HUES48 (cell line): ENCODE measurements at regions not wholly inside any gene's neighbourhood (a gene's known extent, or its start where the extent isn't known, plus 50 kb on each side); places are given as distances from the start of the nearest gene placed in this dataset.

ENCODE experiments used
- H3K27ac ChIP-seq: one replicate; pipeline ENCODE4 v1.7.0; 2013; ENCODE audit warnings: low read depth, low read length, inconsistent platforms
- H3K27me3 ChIP-seq: 2 replicates; pipeline ENCODE4 v1.6.1; 2013; ENCODE audit warnings: mild to moderate bottlenecking, low read length; ENCODE audit not compliant: control insufficient read depth, insufficient read depth
- H3K36me3 ChIP-seq: 2 replicates; pipeline ENCODE4 v1.6.1; 2013; ENCODE audit warnings: low read length; ENCODE audit not compliant: control insufficient read depth, insufficient read depth
- H3K4me1 ChIP-seq: 2 replicates; pipeline ENCODE4 v1.6.1; 2013; ENCODE audit warnings: mild to moderate bottlenecking, low read length; ENCODE audit not compliant: control insufficient read depth, insufficient read depth
- H3K4me3 ChIP-seq: 2 replicates; pipeline ENCODE4 v1.5.1; 2013; ENCODE audit warnings: mild to moderate bottlenecking, low read depth, low read length
- H3K9ac ChIP-seq: 2 replicates; pipeline ENCODE4 v1.6.1; 2013; ENCODE audit warnings: mild to moderate bottlenecking, low read depth, low read length, moderate library complexity
- H3K9me3 ChIP-seq: 2 replicates; pipeline ENCODE4 v1.6.1; 2013; ENCODE audit warnings: low read length; ENCODE audit not compliant: control insufficient read depth, insufficient read depth

- H3K9ac ChIP-seq = no peak overlapping the region
- H3K36me3 ChIP-seq = no peaks in the 10 kb centered on the region
- no peaks in the 10 kb centered on the region for H3K27me3 ChIP-seq
- no peak overlapping the region for H3K27ac ChIP-seq
- peaks cover 40% of the 10 kb centered on the region for H3K4me1 ChIP-seq
- H3K4me3 ChIP-seq = no peak overlapping the region
- H3K9me3 ChIP-seq = no peaks in the 10 kb centered on the region
Observed at GRCh38 chr5:88951457-88951856, 68.5 kb upstream of the MEF2C start.

DNA sequence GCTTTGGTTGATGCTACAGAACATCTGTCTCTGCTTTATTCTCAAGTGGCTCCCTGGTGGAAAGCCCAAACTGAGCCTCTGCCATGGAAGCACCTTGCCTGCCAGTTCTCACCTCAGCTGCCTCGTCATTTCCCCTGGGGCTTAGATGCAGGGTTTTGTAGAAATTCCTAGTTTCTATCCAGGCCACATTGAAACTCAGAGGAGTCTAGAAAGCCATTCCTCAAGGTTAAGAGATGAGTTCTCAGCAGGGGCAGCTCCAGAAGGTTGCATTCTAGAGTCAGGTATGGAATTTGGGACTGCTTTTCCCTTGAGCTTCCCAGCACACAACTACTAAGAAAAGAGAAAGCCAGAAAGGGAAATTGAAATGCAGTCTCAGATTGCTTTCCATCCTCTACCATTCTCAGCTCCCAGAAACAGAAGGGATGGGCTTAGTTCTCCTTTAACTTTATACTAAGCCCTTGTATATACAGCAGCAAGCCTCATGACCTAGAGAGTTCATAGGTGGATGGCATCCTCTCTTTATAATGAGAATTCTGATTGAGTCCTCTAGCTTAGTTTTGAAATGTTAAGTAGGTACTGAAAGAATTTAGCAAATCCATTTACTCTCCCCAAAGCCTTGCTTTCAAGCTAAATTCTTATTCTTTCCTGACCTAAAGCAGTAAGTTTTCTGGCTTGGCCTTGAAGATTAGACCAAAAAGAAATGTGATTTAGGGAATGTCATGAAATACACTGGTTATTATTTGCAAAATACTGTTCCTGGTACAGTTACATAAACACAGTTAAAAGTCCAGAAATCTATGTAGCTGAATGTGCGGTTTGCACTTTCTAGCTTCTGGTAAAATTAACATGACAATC lies 66.0 kb upstream of the MEF2C start:
- Histone ChIP-seq H3K36me3 (no peaks in the 10 kb centered on the region), H3K9me3 (no peaks in the 10 kb centered on the region), H3K4me1 (peaks cover 19% of the 10 kb centered on the region), H3K9ac (no peak overlapping the region), H3K27me3 (no peaks in the 10 kb centered on the region), H3K27ac (peak overlapping the region; percentile 11), H3K4me3 (peak overlapping the region; percentile 17; the same call in 1 of the 2 replicates)

- H3K36me3 ChIP-seq = no peaks in the 10 kb centered on the region
- H3K27ac ChIP-seq = no peak overlapping the region
- H3K4me3 ChIP-seq = no peak overlapping the region
- peaks cover 28% of the 10 kb centered on the region for H3K4me1 ChIP-seq
- no peaks in the 10 kb centered on the region for H3K9me3 ChIP-seq
- H3K27me3 ChIP-seq = no peaks in the 10 kb centered on the region
- no peak overlapping the region for H3K9ac ChIP-seq
Observed at GRCh38 chr5:88944751-88945531, 62.0 kb upstream of the MEF2C start.

DNA sequence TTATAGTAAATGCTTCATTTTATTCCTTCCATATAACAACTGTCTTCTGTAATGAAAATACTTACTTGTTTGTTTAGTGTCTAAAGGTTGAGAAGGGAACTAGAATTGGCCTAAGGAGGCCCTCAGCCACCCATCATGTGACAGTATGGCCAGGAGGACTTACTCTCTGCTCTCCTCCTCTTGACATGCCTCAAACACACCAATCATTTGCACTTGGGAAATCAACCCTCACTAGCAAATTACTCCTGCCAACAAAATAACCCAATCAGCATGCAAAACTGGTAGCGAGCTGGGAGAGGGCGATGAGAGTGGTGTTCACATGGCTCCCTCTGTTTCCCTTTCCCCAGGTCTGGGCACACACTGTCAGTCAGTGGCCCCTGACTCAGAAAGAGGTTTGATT lies 58.6 kb upstream of the MEF2C start:
- no peaks in the 10 kb centered on the region for H3K9me3 ChIP-seq
- no peaks in the 10 kb centered on the region for H3K27me3 ChIP-seq
- H3K27ac ChIP-seq = no peak overlapping the region
- peaks cover 12% of the 10 kb centered on the region; the same call in 1 of the 2 replicates for H3K4me1 ChIP-seq
- no peak overlapping the region for H3K9ac ChIP-seq
- no peak overlapping the region for H3K4me3 ChIP-seq
- no peaks in the 10 kb centered on the region for H3K36me3 ChIP-seq

GRCh38 chr5:88940713-88941112 lies 57.7 kb upstream of the MEF2C start:
- Histone ChIP-seq H3K9me3 (no peaks in the 10 kb centered on the region), H3K36me3 (no peaks in the 10 kb centered on the region), H3K4me1 (peaks cover 12% of the 10 kb centered on the region; the same call in 1 of the 2 replicates), H3K4me3 (no peak overlapping the region), H3K27ac (no peak overlapping the region), H3K9ac (no peak overlapping the region), H3K27me3 (no peaks in the 10 kb centered on the region)

- no peak overlapping the region for H3K27ac ChIP-seq
- H3K4me3 ChIP-seq = no peak overlapping the region
Observed at GRCh38 chr5:88939300-88939699, 56.3 kb upstream of the MEF2C start.

DNA sequence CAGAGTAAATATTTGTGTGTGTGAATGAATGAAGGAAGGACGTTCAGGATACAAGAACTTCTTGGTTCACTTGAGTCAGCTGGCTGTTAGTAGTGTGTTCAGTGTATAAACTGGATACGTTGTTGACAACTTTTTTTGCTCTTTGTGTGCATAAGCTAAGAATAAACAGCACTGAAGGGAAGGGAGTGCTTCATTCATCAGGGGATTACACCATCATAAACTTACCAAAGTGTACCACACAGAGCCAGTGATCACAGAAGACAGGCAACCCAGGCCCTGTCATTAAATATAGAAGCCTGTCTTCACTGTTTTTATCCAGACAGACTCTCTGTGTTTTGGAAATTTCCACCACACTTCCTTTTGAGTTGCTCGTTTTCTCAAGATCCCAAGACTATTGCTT lies 55.5 kb upstream of the MEF2C start:
- Histone ChIP-seq H3K4me1 (peaks cover 12% of the 10 kb centered on the region; the same call in 1 of the 2 replicates), H3K27ac (no peak overlapping the region), H3K36me3 (no peaks in the 10 kb centered on the region), H3K9me3 (no peaks in the 10 kb centered on the region), H3K27me3 (no peaks in the 10 kb centered on the region), H3K4me3 (no peak overlapping the region), H3K9ac (no peak overlapping the region)

More at GRCh38 chr5:88939300-88939699, 56.3 kb upstream of the MEF2C start:
- Histone ChIP-seq H3K9ac (no peak overlapping the region), H3K27me3 (no peaks in the 10 kb centered on the region), H3K36me3 (no peaks in the 10 kb centered on the region), H3K9me3 (no peaks in the 10 kb centered on the region), H3K4me1 (peaks cover 12% of the 10 kb centered on the region; the same call in 1 of the 2 replicates)

DNA sequence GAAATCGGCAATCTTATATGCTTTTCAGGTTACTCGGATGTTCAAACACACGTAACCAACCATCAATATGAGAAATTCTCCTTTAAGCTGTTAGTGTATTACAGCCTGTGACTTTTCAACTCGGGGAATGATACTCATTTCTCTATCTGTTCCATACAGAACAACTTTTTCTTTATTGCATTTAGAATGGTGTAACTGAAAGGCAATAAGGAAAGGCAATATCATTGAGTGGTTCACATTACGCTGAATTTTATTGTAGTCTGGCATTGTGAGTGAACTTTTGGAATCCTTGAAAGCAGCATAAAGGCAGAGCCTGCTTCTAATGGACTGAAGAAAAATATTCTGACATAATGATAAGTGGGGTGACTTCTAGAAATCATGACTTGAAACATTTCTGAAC lies 54.4 kb upstream of the MEF2C start:
- Histone ChIP-seq H3K36me3 (no peaks in the 10 kb centered on the region), H3K4me3 (no peak overlapping the region), H3K9ac (no peak overlapping the region), H3K9me3 (no peaks in the 10 kb centered on the region), H3K27me3 (no peaks in the 10 kb centered on the region), H3K4me1 (peaks cover 5% of the 10 kb centered on the region; the same call in 1 of the 2 replicates), H3K27ac (no peak overlapping the region)

- Histone ChIP-seq H3K27me3 (no peaks in the 10 kb centered on the region), H3K36me3 (no peaks in the 10 kb centered on the region), H3K4me3 (no peak overlapping the region), H3K9ac (no peak overlapping the region), H3K9me3 (no peaks in the 10 kb centered on the region), H3K4me1 (no peaks in the 10 kb centered on the region; the same call in 1 of the 2 replicates), H3K27ac (no peak overlapping the region)
Observed at GRCh38 chr5:88934439-88934838, 51.5 kb upstream of the MEF2C start.
